WTC11 (cell line): ENCODE measurements at regions not wholly inside any gene's neighbourhood (a gene's known extent, or its start where the extent isn't known, plus 50 kb on each side); places are given as distances from the start of the nearest gene placed in this dataset.
"Not testable (repeated sequence)": the region's sequence is repeated elsewhere in the genome, so short reads cannot be mapped to it uniquely, and the experiment has no call there.

Experiments used
- ATAC-seq: fragments of 200-7000 bp; cut with Tn5 transposase; 2 replicates; pipeline ENCODE4 v1.10.0; 2021; ENCODE audit warnings: mild to moderate bottlenecking, moderate library complexity
- CTCF ChIA-PET: fragments of 300-600 bp; sonication (Branson Sonifier 250); formaldehyde crosslinking; loops from one replicate; lab custom pipeline; 2021; ENCODE audit warnings: antibody characterized with exemption; lab: Charles Lee
- POLR2A ChIA-PET: fragments of 350-600 bp; sonication (Branson Sonifier 250); formaldehyde crosslinking; loops from one replicate; lab custom pipeline; 2021; ENCODE audit warnings: antibody characterized with exemption; lab: Charles Lee
- DNase-seq: peaks from one replicate; pipeline ENCODE4 v3.0.0; 2021; ENCODE audit warnings: low spot score
- H3K27ac Mint-ChIP-seq: 2 replicates; pipeline ENCODE4 v1.8.0; 2021; ENCODE audit warnings: mixed read lengths
- H3K27me3 Mint-ChIP-seq: 2 replicates; pipeline ENCODE4 v1.8.0; 2021; ENCODE audit warnings: low read depth, mild to moderate bottlenecking, moderate library complexity, mixed read lengths
- H3K36me3 Mint-ChIP-seq: 2 replicates; pipeline ENCODE4 v1.8.0; 2021; ENCODE audit warnings: mixed read lengths
- H3K4me1 Mint-ChIP-seq: 2 replicates; pipeline ENCODE4 v1.8.0; 2022; ENCODE audit warnings: mixed read lengths
- H3K4me3 Mint-ChIP-seq: 2 replicates; pipeline ENCODE4 v1.8.0; 2021; ENCODE audit warnings: mild to moderate bottlenecking, moderate library complexity, mixed read lengths
- H3K9me3 Mint-ChIP-seq: 2 replicates; pipeline ENCODE4 v1.8.0; 2021; ENCODE audit warnings: mixed read lengths
- CBFB ChIP-seq: sonication (generic); formaldehyde crosslinking; IDR thresholded peaks from 2 replicates; pipeline ENCODE4 v1.8.1; 2022; ENCODE audit warnings: mild to moderate bottlenecking, low read depth, missing genetic modification reagents
- CREM ChIP-seq: sonication (generic); formaldehyde crosslinking; IDR thresholded peaks from 2 replicates; pipeline ENCODE4 v1.8.1; 2022; ENCODE audit warnings: mild to moderate bottlenecking, missing genetic modification reagents, moderate library complexity
- E2F1 ChIP-seq: sonication (generic); formaldehyde crosslinking; IDR thresholded peaks from 2 replicates; pipeline ENCODE4 v1.8.0; 2022; ENCODE audit warnings: mild to moderate bottlenecking, missing genetic modification reagents
- FOXP1 ChIP-seq: sonication (generic); formaldehyde crosslinking; IDR thresholded peaks from 2 replicates; pipeline ENCODE4 v1.8.0; 2022; ENCODE audit warnings: missing genetic modification reagents, mild to moderate bottlenecking, moderate library complexity, borderline replicate concordance
- GABPB1 ChIP-seq: sonication (generic); formaldehyde crosslinking; IDR thresholded peaks from 2 replicates; pipeline ENCODE4 v1.8.1; 2023; ENCODE audit warnings: mild to moderate bottlenecking, missing genetic modification reagents
- GRHL2 ChIP-seq: fragments of 250-450 bp; sonication (Bioruptor Pico); IDR thresholded peaks from 2 replicates; pipeline ENCODE4 v1.8.0; 2022; ENCODE audit warnings: mild to moderate bottlenecking, moderate library complexity; ENCODE audit not compliant: insufficient replicate concordance, severe bottlenecking
- NR2C2 ChIP-seq: sonication (generic); formaldehyde crosslinking; IDR thresholded peaks from 2 replicates; pipeline ENCODE4 v1.8.0; 2022; ENCODE audit warnings: mild to moderate bottlenecking, missing genetic modification reagents
- PREB ChIP-seq: sonication (generic); formaldehyde crosslinking; IDR thresholded peaks from 2 replicates; pipeline ENCODE4 v1.8.1; 2022; ENCODE audit warnings: mild to moderate bottlenecking, missing genetic modification reagents, moderate library complexity, borderline replicate concordance
- RELA ChIP-seq: sonication (generic); formaldehyde crosslinking; IDR thresholded peaks from 2 replicates; pipeline ENCODE4 v1.8.1; 2022; ENCODE audit warnings: missing genetic modification reagents, mild to moderate bottlenecking, borderline replicate concordance
- ZNF317 ChIP-seq: sonication (generic); formaldehyde crosslinking; IDR thresholded peaks from 2 replicates; pipeline ENCODE4 v1.8.1; 2023; ENCODE audit warnings: low read depth, mild to moderate bottlenecking, moderate library complexity, missing genetic modification reagents, borderline replicate concordance
- TF ChIP-seq, protein P1 (sequence below): sonication (generic); formaldehyde crosslinking; conservative IDR thresholded peaks from 2 replicates; pipeline ENCODE4 v1.8.1; 2022; ENCODE audit warnings: mild to moderate bottlenecking, missing genetic modification reagents
- TF ChIP-seq, protein P2 (sequence below): sonication (generic); formaldehyde crosslinking; IDR thresholded peaks from 2 replicates; pipeline ENCODE4 v1.8.0; 2022; ENCODE audit warnings: missing genetic modification reagents
- TF ChIP-seq, protein P3 (sequence below): sonication (generic); formaldehyde crosslinking; IDR thresholded peaks from 2 replicates; pipeline ENCODE4 v1.8.1; 2022; ENCODE audit warnings: low read depth, missing genetic modification reagents, borderline replicate concordance

- no peaks in the 10 kb centered on the region for H3K36me3 Mint-ChIP-seq
- no peak overlapping the region for H3K27ac Mint-ChIP-seq
- DNase-seq (no peak), ATAC-seq (no peak)
- ChIA-PET CTCF (no interaction called here), POLR2A (no interaction called here)
- no peaks in the 10 kb centered on the region for H3K9me3 Mint-ChIP-seq
- no peaks in the 10 kb centered on the region for H3K4me1 Mint-ChIP-seq
- TF ChIP-seq NR2C2 (CRISPR knock-in tag) (no peak), RELA (CRISPR knock-in tag) (no peak), FOXP1 (CRISPR knock-in tag) (no peak), E2F1 (CRISPR knock-in tag) (no peak), ZNF317 (CRISPR knock-in tag) (no peak), GRHL2 (CRISPR knock-in tag) (no peak), PREB (CRISPR knock-in tag) (no peak), CBFB (no peak), GABPB1 (CRISPR knock-in tag) (no peak)
- TF ChIP-seq, protein P1, sequence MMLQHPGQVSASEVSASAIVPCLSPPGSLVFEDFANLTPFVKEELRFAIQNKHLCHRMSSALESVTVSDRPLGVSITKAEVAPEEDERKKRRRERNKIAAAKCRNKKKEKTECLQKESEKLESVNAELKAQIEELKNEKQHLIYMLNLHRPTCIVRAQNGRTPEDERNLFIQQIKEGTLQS (CRISPR knock-in tag) = no peak
- TF ChIP-seq, protein P2, sequence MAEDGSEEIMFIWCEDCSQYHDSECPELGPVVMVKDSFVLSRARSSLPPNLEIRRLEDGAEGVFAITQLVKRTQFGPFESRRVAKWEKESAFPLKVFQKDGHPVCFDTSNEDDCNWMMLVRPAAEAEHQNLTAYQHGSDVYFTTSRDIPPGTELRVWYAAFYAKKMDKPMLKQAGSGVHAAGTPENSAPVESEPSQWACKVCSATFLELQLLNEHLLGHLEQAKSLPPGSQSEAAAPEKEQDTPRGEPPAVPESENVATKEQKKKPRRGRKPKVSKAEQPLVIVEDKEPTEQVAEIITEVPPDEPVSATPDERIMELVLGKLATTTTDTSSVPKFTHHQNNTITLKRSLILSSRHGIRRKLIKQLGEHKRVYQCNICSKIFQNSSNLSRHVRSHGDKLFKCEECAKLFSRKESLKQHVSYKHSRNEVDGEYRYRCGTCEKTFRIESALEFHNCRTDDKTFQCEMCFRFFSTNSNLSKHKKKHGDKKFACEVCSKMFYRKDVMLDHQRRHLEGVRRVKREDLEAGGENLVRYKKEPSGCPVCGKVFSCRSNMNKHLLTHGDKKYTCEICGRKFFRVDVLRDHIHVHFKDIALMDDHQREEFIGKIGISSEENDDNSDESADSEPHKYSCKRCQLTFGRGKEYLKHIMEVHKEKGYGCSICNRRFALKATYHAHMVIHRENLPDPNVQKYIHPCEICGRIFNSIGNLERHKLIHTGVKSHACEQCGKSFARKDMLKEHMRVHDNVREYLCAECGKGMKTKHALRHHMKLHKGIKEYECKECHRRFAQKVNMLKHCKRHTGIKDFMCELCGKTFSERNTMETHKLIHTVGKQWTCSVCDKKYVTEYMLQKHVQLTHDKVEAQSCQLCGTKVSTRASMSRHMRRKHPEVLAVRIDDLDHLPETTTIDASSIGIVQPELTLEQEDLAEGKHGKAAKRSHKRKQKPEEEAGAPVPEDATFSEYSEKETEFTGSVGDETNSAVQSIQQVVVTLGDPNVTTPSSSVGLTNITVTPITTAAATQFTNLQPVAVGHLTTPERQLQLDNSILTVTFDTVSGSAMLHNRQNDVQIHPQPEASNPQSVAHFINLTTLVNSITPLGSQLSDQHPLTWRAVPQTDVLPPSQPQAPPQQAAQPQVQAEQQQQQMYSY (CRISPR knock-in tag) = no peak
- TF ChIP-seq, protein P3, sequence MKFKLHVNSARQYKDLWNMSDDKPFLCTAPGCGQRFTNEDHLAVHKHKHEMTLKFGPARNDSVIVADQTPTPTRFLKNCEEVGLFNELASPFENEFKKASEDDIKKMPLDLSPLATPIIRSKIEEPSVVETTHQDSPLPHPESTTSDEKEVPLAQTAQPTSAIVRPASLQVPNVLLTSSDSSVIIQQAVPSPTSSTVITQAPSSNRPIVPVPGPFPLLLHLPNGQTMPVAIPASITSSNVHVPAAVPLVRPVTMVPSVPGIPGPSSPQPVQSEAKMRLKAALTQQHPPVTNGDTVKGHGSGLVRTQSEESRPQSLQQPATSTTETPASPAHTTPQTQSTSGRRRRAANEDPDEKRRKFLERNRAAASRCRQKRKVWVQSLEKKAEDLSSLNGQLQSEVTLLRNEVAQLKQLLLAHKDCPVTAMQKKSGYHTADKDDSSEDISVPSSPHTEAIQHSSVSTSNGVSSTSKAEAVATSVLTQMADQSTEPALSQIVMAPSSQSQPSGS (CRISPR knock-in tag) = no peak
- H3K27me3 Mint-ChIP-seq = peaks cover 2% of the 10 kb centered on the region; the same call in 1 of the 2 replicates
- no peak overlapping the region for H3K4me3 Mint-ChIP-seq
Observed at GRCh38 chr12:131271724-131272123, 318.0 kb downstream of the ADGRD1 start.

GRCh38 chr12:131272283-131272814 is 318.6 kb downstream of the ADGRD1 start:
- H3K4me1 Mint-ChIP-seq, POLR2A ChIA-PET, H3K27me3 Mint-ChIP-seq, H3K4me3 Mint-ChIP-seq, ATAC-seq, DNase-seq, H3K9me3 Mint-ChIP-seq, H3K27ac Mint-ChIP-seq, CTCF ChIA-PET, H3K36me3 Mint-ChIP-seq: not testable (repeated sequence)

DNA sequence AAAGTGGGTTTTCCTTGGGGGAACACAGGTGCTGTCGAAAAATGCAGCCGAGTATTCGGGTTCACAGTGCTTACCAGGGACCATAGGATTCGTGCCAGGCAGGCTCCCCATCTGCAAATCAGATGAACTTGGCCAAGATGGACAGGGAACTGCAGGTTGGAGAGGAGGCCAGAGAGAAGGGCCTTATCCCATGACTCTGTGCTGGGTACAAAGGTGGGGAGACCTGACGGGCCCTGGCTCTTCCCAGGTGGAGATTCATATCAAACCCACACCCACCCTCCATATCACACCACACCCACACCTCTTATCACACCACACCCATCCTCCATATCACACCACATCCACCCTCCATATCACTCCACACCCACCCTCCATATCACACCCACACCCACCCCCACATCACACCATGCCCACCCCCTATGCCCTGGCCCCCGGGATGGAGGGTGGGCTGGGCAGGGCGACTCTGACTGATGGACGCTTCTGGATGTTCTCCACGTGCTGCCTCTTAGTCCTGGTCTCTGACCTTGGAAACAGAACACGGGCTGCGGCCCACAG is 319.7 kb downstream of the ADGRD1 start:
- no peak for ATAC-seq
- Mint-ChIP-seq H3K4me3 (no peak overlapping the region), H3K36me3 (no peaks in the 10 kb centered on the region), H3K9me3 (no peaks in the 10 kb centered on the region)
- POLR2A ChIA-PET = no interaction called here
- no peak for TF ChIP-seq CREM
- TF ChIP-seq, all 79 proteins: peak for 0
- Mint-ChIP-seq H3K4me1 (no peaks in the 10 kb centered on the region), H3K27me3 (no peaks in the 10 kb centered on the region), H3K27ac (no peak overlapping the region)
- DNase-seq = no peak
- CTCF ChIA-PET = no interaction called here
